Keratinocyte (primary cell): ENCODE measurements at regions not wholly inside any gene's neighbourhood (a gene's known extent, or its start where the extent isn't known, plus 50 kb on each side); places are given as distances from the start of the nearest gene placed in this dataset.

Experiments used
- EZH2 ChIP-seq: IDR thresholded peaks from one replicate; pipeline ENCODE4 v1.6.1; 2012; ENCODE audit warnings: inconsistent platforms, mild to moderate bottlenecking, low read length, moderate library complexity
- TF ChIP-seq, protein P1 (sequence below), 3 experiments: IDR thresholded peaks in 1 of 3; conservative IDR thresholded peaks in 1 of 3; optimal IDR thresholded peaks in 1 of 3; 2 replicates in 2 of 3; 3 replicates in 1 of 3; pipeline versions ENCODE3 to v1.5.1; 2011; ENCODE audit warnings: low read length in 3 of 3, mild to moderate bottlenecking in 3 of 3, moderate library complexity in 2 of 3, control low read depth in 1 of 3, inconsistent platforms in 1 of 3; ENCODE audit not compliant: insufficient read depth in 2 of 3; ENCODE audit errors: extremely low read depth in 1 of 3

DNA sequence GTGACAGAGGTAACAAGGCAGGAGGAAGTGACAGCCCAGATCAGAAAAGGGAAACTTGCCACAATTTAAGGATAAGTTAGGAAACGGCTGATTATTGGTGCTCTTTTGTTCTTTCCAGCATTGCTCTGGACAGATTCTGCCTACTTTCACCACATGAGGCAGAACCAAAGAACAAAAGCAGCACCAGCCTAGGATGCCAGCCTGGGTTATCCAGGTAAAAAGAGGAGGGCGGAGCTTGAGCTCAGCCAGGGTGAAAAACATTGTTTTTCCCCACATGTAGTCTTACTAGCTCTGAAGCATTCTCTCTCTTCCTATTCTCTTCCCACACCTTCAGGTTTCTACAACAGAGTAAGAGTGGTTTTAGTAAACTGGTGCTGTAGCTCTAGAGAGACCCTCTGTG is 300.5 kb downstream of the TMX3 start:
- TF ChIP-seq, protein P1, sequence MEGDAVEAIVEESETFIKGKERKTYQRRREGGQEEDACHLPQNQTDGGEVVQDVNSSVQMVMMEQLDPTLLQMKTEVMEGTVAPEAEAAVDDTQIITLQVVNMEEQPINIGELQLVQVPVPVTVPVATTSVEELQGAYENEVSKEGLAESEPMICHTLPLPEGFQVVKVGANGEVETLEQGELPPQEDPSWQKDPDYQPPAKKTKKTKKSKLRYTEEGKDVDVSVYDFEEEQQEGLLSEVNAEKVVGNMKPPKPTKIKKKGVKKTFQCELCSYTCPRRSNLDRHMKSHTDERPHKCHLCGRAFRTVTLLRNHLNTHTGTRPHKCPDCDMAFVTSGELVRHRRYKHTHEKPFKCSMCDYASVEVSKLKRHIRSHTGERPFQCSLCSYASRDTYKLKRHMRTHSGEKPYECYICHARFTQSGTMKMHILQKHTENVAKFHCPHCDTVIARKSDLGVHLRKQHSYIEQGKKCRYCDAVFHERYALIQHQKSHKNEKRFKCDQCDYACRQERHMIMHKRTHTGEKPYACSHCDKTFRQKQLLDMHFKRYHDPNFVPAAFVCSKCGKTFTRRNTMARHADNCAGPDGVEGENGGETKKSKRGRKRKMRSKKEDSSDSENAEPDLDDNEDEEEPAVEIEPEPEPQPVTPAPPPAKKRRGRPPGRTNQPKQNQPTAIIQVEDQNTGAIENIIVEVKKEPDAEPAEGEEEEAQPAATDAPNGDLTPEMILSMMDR (optimal IDR thresholded peaks at IDR 0.05 in 1 of 3, IDR thresholded peaks at IDR 0.05 in 1 of 3, conservative IDR thresholded peaks at IDR 0.05 in 1 of 3; ENCODE audit: extremely low read depth in 1 of 3, insufficient read depth in 2 of 3, low read length in 3 of 3) = no peak
- TF ChIP-seq EZH2 = no peak
